ENCODE measurements at regions not wholly inside any gene's neighbourhood (a gene's known extent, or its start where the extent isn't known, plus 50 kb on each side); places are given as distances from the start of the nearest gene placed in this dataset.

GRCh38 chr12:60333461-60333860, 737.6 kb downstream of the SLC16A7 start:
- no peaks in the 10 kb centered on the region for H3K4me1 Mint-ChIP-seq
- H3K36me3 Mint-ChIP-seq: no peaks in the 10 kb centered on the region
- no peak overlapping the region for H3K4me3 Mint-ChIP-seq
- H3K27me3 Mint-ChIP-seq: no peaks in the 10 kb centered on the region
- no peak for DNase-seq
- CTCF ChIA-PET: no interaction called here
- no peak overlapping the region for H3K27ac Mint-ChIP-seq
- H3K9me3 Mint-ChIP-seq: peaks cover 2% of the 10 kb centered on the region

GRCh38 chr12:60335745-60336144, 739.9 kb downstream of the SLC16A7 start:
- H3K4me1 Mint-ChIP-seq: no peaks in the 10 kb centered on the region
- H3K4me3 Mint-ChIP-seq: no peak overlapping the region
- DNase-seq: no peak
- H3K9me3 Mint-ChIP-seq: peaks cover 3% of the 10 kb centered on the region
- CTCF ChIA-PET: no interaction called here
- H3K27ac Mint-ChIP-seq: no peak overlapping the region
- no peaks in the 10 kb centered on the region for H3K27me3 Mint-ChIP-seq
- no peaks in the 10 kb centered on the region for H3K36me3 Mint-ChIP-seq

GRCh38 chr12:60337839-60338549, 742.2 kb downstream of the SLC16A7 start:
- no peak overlapping the region for H3K27ac Mint-ChIP-seq
- H3K9me3 Mint-ChIP-seq: peaks cover 3% of the 10 kb centered on the region
- CTCF ChIA-PET: no interaction called here
- no peaks in the 10 kb centered on the region for H3K4me1 Mint-ChIP-seq
- no peak for DNase-seq
- no peaks in the 10 kb centered on the region for H3K27me3 Mint-ChIP-seq
- no peak overlapping the region for H3K4me3 Mint-ChIP-seq
- no peaks in the 10 kb centered on the region for H3K36me3 Mint-ChIP-seq

- H3K36me3 Mint-ChIP-seq: no peaks in the 10 kb centered on the region
- H3K27me3 Mint-ChIP-seq: no peaks in the 10 kb centered on the region
- H3K4me1 Mint-ChIP-seq: no peaks in the 10 kb centered on the region
- H3K27ac Mint-ChIP-seq: no peak overlapping the region
- CTCF ChIA-PET: no interaction called here
- peaks cover 6% of the 10 kb centered on the region for H3K9me3 Mint-ChIP-seq
- no peak overlapping the region for H3K4me3 Mint-ChIP-seq
- DNase-seq: no peak
These were observed 749.6 kb downstream of the SLC16A7 start for GRCh38 chr12:60345442-60345841.

- Mint-ChIP-seq H3K27ac (no peak overlapping the region), H3K4me1 (no peaks in the 10 kb centered on the region), H3K4me3 (no peak overlapping the region), H3K27me3 (no peaks in the 10 kb centered on the region), H3K36me3 (no peaks in the 10 kb centered on the region), H3K9me3 (peaks cover 8% of the 10 kb centered on the region)
- CTCF ChIA-PET: no interaction called here
- DNase-seq: no peak
These were observed 753.6 kb downstream of the SLC16A7 start for GRCh38 chr12:60349232-60349978.

GRCh38 chr12:60387356-60387755, 791.5 kb downstream of the SLC16A7 start:
- H3K4me3 Mint-ChIP-seq: no peak overlapping the region
- H3K4me1 Mint-ChIP-seq: no peaks in the 10 kb centered on the region
- no peaks in the 10 kb centered on the region for H3K36me3 Mint-ChIP-seq
- no peak for DNase-seq
- H3K27me3 Mint-ChIP-seq: no peaks in the 10 kb centered on the region
- no peak overlapping the region for H3K27ac Mint-ChIP-seq
- CTCF ChIA-PET: no interaction called here
- peaks cover 7% of the 10 kb centered on the region for H3K9me3 Mint-ChIP-seq

GRCh38 chr12:60391051-60391450, 795.2 kb downstream of the SLC16A7 start:
- H3K4me3 Mint-ChIP-seq: no peak overlapping the region
- no peaks in the 10 kb centered on the region for H3K4me1 Mint-ChIP-seq
- peaks cover 4% of the 10 kb centered on the region for H3K9me3 Mint-ChIP-seq
- no peaks in the 10 kb centered on the region for H3K36me3 Mint-ChIP-seq
- no peak for DNase-seq
- H3K27ac Mint-ChIP-seq: no peak overlapping the region
- CTCF ChIA-PET: no interaction called here
- H3K27me3 Mint-ChIP-seq: no peaks in the 10 kb centered on the region

- CTCF ChIA-PET: interaction anchor here (1.4 kb wide), 1 partner anchor 14 kb away, joined by 3 read pairs; no protein-coding TSS in a partner anchor
- no peaks in the 10 kb centered on the region for H3K4me1 Mint-ChIP-seq
- DNase-seq: no peak
- peaks cover 4% of the 10 kb centered on the region for H3K9me3 Mint-ChIP-seq
- no peak overlapping the region for H3K27ac Mint-ChIP-seq
- no peaks in the 10 kb centered on the region for H3K27me3 Mint-ChIP-seq
- H3K36me3 Mint-ChIP-seq: no peaks in the 10 kb centered on the region
- H3K4me3 Mint-ChIP-seq: no peak overlapping the region
These were observed 796.0 kb downstream of the SLC16A7 start for GRCh38 chr12:60391791-60392190.

- Mint-ChIP-seq H3K4me1 (no peaks in the 10 kb centered on the region), H3K4me3 (no peak overlapping the region), H3K36me3 (no peaks in the 10 kb centered on the region), H3K27ac (no peak overlapping the region), H3K27me3 (no peaks in the 10 kb centered on the region), H3K9me3 (peaks cover 4% of the 10 kb centered on the region)
- CTCF ChIA-PET: interaction anchor here (1.4 kb wide), 1 partner anchor 16 kb away, joined by 3 read pairs; no protein-coding TSS in a partner anchor
- DNase-seq: no peak
These were observed 797.3 kb downstream of the SLC16A7 start for GRCh38 chr12:60393093-60393492.

GRCh38 chr12:60394665-60395064, 798.8 kb downstream of the SLC16A7 start:
- H3K4me1 Mint-ChIP-seq: no peaks in the 10 kb centered on the region
- peaks cover 4% of the 10 kb centered on the region for H3K9me3 Mint-ChIP-seq
- H3K27ac Mint-ChIP-seq: no peak overlapping the region
- no peaks in the 10 kb centered on the region for H3K27me3 Mint-ChIP-seq
- no peaks in the 10 kb centered on the region for H3K36me3 Mint-ChIP-seq
- no peak for DNase-seq
- CTCF ChIA-PET: no interaction called here
- H3K4me3 Mint-ChIP-seq: no peak overlapping the region

GRCh38 chr12:60398547-60398946, 802.7 kb downstream of the SLC16A7 start:
- Mint-ChIP-seq H3K9me3 (peaks cover 8% of the 10 kb centered on the region), H3K36me3 (no peaks in the 10 kb centered on the region), H3K27me3 (no peaks in the 10 kb centered on the region), H3K4me3 (no peak overlapping the region), H3K4me1 (no peaks in the 10 kb centered on the region), H3K27ac (no peak overlapping the region)
- CTCF ChIA-PET: no interaction called here
- DNase-seq: no peak

- H3K36me3 Mint-ChIP-seq: no peaks in the 10 kb centered on the region
These were observed 803.2 kb downstream of the SLC16A7 start for GRCh38 chr12:60399064-60399463.

GRCh38 chr12:60402996-60403395, 807.2 kb downstream of the SLC16A7 start:
- Mint-ChIP-seq H3K27ac (no peak overlapping the region), H3K36me3 (no peaks in the 10 kb centered on the region), H3K27me3 (no peaks in the 10 kb centered on the region), H3K4me1 (no peaks in the 10 kb centered on the region), H3K4me3 (no peak overlapping the region), H3K9me3 (peaks cover 4% of the 10 kb centered on the region)
- CTCF ChIA-PET: no interaction called here
- DNase-seq: no peak

More at GRCh38 chr12:60399064-60399463, 803.2 kb downstream of the SLC16A7 start:
- Mint-ChIP-seq H3K27ac (no peak overlapping the region), H3K9me3 (peaks cover 8% of the 10 kb centered on the region), H3K4me3 (no peak overlapping the region), H3K4me1 (no peaks in the 10 kb centered on the region), H3K27me3 (no peaks in the 10 kb centered on the region)
- no peak for DNase-seq
- CTCF ChIA-PET: no interaction called here

- Mint-ChIP-seq H3K9me3 (peaks cover 11% of the 10 kb centered on the region), H3K4me1 (no peaks in the 10 kb centered on the region), H3K4me3 (no peak overlapping the region), H3K27ac (no peak overlapping the region), H3K36me3 (no peaks in the 10 kb centered on the region), H3K27me3 (no peaks in the 10 kb centered on the region)
- no peak for DNase-seq
- CTCF ChIA-PET: no interaction called here
These were observed 819.5 kb downstream of the SLC16A7 start for GRCh38 chr12:60415351-60415750.

GRCh38 chr12:60419986-60420385, 824.2 kb downstream of the SLC16A7 start:
- Mint-ChIP-seq H3K9me3 (peaks cover 8% of the 10 kb centered on the region), H3K36me3 (no peaks in the 10 kb centered on the region), H3K27me3 (no peaks in the 10 kb centered on the region), H3K4me1 (no peaks in the 10 kb centered on the region), H3K4me3 (no peak overlapping the region), H3K27ac (no peak overlapping the region)
- CTCF ChIA-PET: no interaction called here
- no peak for DNase-seq
